CD4-positive, alpha-beta T cell (primary cell): ENCODE measurements at regions not wholly inside any gene's neighbourhood (a gene's known extent, or its start where the extent isn't known, plus 50 kb on each side); places are given as distances from the start of the nearest gene placed in this dataset.

ENCODE experiments used
- ATAC-seq: fragments of 200-7000 bp; cut with Tn5 transposase; one replicate; pipeline ENCODE4 v1.10.0; 2022; ENCODE audit warnings: mild to moderate bottlenecking; ENCODE audit not compliant: poor library complexity
- CTCF ChIA-PET: fragments of 350-600 bp; sonication (Branson Sonifier 250); formaldehyde crosslinking; loops from one replicate; lab custom pipeline; 2021; ENCODE audit warnings: antibody characterized with exemption, inconsistent platforms; lab: Charles Lee
- POLR2A ChIA-PET: fragments of 350-600 bp; sonication (Branson Sonifier 250); formaldehyde crosslinking; loops from one replicate; lab custom pipeline; 2021; ENCODE audit warnings: antibody characterized with exemption, inconsistent platforms; lab: Charles Lee
- DNase-seq, 14 experiments: peaks; one replicate each; pipeline ENCODE4 v3.0.0-alpha.2; 2013 to 2020; ENCODE audit warnings: mixed read lengths in 2 of 14
- H3K27ac ChIP-seq, 2 donors: one replicate each; pipeline versions ENCODE4 v1.5.1 to v1.7.0; 2013; ENCODE audit warnings: low read length in 2 of 2, low read depth in 1 of 2, mild to moderate bottlenecking in 1 of 2
- H3K27me3 ChIP-seq, 2 experiments: 1 replicate in 1 of 2; 2 replicates in 1 of 2; pipeline versions ENCODE4 v1.6.1 to v1.7.0; 2013; ENCODE audit warnings: low read length in 2 of 2, control low read depth in 1 of 2, mild to moderate bottlenecking in 1 of 2, moderate library complexity in 1 of 2; ENCODE audit not compliant: insufficient read depth in 2 of 2, control insufficient read depth in 1 of 2
- H3K36me3 ChIP-seq: one replicate; pipeline ENCODE4 v1.6.1; 2013; ENCODE audit warnings: low read length, control low read depth; ENCODE audit not compliant: insufficient read depth
- H3K4me1 ChIP-seq: one replicate; pipeline ENCODE4 v1.6.1; 2013; ENCODE audit warnings: low read length, control low read depth; ENCODE audit not compliant: insufficient read depth
- H3K4me3 ChIP-seq: one replicate; pipeline ENCODE4 v1.5.1; 2013; ENCODE audit warnings: mild to moderate bottlenecking, low read length, moderate library complexity
- H3K9me3 ChIP-seq, 2 experiments: 1 replicate in 1 of 2; 2 replicates in 1 of 2; pipeline versions ENCODE4 v1.6.1 to v1.7.0; 2013; ENCODE audit warnings: low read length in 2 of 2, mild to moderate bottlenecking in 2 of 2, control low read depth in 1 of 2, moderate library complexity in 1 of 2; ENCODE audit not compliant: control insufficient read depth in 1 of 2, insufficient read depth in 1 of 2
- H3K27ac Mint-ChIP-seq: one replicate; pipeline ENCODE4 v1.8.0; 2020; ENCODE audit warnings: mixed read lengths
- H3K27me3 Mint-ChIP-seq: one replicate; pipeline ENCODE4 v1.8.0; 2021; ENCODE audit warnings: mixed read lengths
- H3K36me3 Mint-ChIP-seq: one replicate; pipeline ENCODE4 v1.8.0; 2021; ENCODE audit warnings: low read depth, mixed read lengths
- H3K4me1 Mint-ChIP-seq: one replicate; pipeline ENCODE4 v1.8.0; 2021; ENCODE audit warnings: low read depth, mixed read lengths
- H3K4me3 Mint-ChIP-seq: one replicate; pipeline ENCODE4 v1.8.0; 2020; ENCODE audit warnings: mild to moderate bottlenecking, mixed read lengths
- H3K9me3 Mint-ChIP-seq: one replicate; pipeline ENCODE4 v1.8.0; 2020; ENCODE audit warnings: mixed read lengths
- CTCF ChIP-seq: fragments of 200-600 bp; IDR thresholded peaks from one replicate; pipeline ENCODE4 v1.8.0; 2022; ENCODE audit warnings: antibody characterized with exemption, mild to moderate bottlenecking
- intact Hi-C, 2 experiments: fragments of 100-400 bp; cut with DNase I in 1 of 2; cut with micrococcal nuclease in 1 of 2; formaldehyde crosslinking; loops; one replicate each; pipeline versions ENCODE4 v1.15.1 to v1.9.0; 2023 to 2025; cut with DNase I, micrococcal nuclease

GRCh38 chr10:62666275-62666674 is 138.2 kb upstream of the ADO start:
- ChIA-PET POLR2A (no interaction called here), CTCF (no interaction called here)
- H3K9me3 Mint-ChIP-seq: no peaks in the 10 kb centered on the region
- H3K36me3 Mint-ChIP-seq: no peaks in the 10 kb centered on the region
- no peak overlapping the region for H3K4me3 Mint-ChIP-seq
- ATAC-seq (no peak), DNase-seq (peak in 1 of 14 experiments; percentile 33)
- H3K9me3 ChIP-seq: no peaks in the 10 kb centered on the region
- H3K4me1 Mint-ChIP-seq: no peaks in the 10 kb centered on the region
- TF ChIP-seq CTCF: no peak
- intact Hi-C loops: no loop called here
- no peaks in the 10 kb centered on the region for H3K27me3 ChIP-seq
- H3K27ac ChIP-seq: no peak overlapping the region
- no peaks in the 10 kb centered on the region for H3K27me3 Mint-ChIP-seq
- H3K27ac Mint-ChIP-seq: no peak overlapping the region
- no peaks in the 10 kb centered on the region for H3K4me1 ChIP-seq
- H3K36me3 ChIP-seq: no peaks in the 10 kb centered on the region
- no peak overlapping the region for H3K4me3 ChIP-seq

- Mint-ChIP-seq H3K27ac (no peak overlapping the region), H3K36me3 (no peaks in the 10 kb centered on the region), H3K4me3 (no peak overlapping the region), H3K27me3 (no peaks in the 10 kb centered on the region), H3K4me1 (no peaks in the 10 kb centered on the region), H3K9me3 (no peaks in the 10 kb centered on the region)
- Histone ChIP-seq H3K4me1 (no peaks in the 10 kb centered on the region), H3K27me3 (no peaks in the 10 kb centered on the region), H3K4me3 (no peak overlapping the region), H3K27ac (no peak overlapping the region), H3K36me3 (no peaks in the 10 kb centered on the region), H3K9me3 (no peaks in the 10 kb centered on the region)
- intact Hi-C loops: no loop called here
- POLR2A ChIA-PET: interaction anchor here (0.8 kb wide), 1 partner anchor 147 kb away, joined by 4 read pairs; the partner anchor contains the start of gene EGR2
- DNase-seq (no peak), ATAC-seq (no peak)
- no peak for TF ChIP-seq CTCF
- CTCF ChIA-PET: no interaction called here
These were observed 135.2 kb upstream of the ADO start for GRCh38 chr10:62669341-62669740.

- Mint-ChIP-seq H3K4me1 (no peaks in the 10 kb centered on the region), H3K4me3 (no peak overlapping the region), H3K27me3 (no peaks in the 10 kb centered on the region), H3K36me3 (no peaks in the 10 kb centered on the region), H3K27ac (no peak overlapping the region), H3K9me3 (no peaks in the 10 kb centered on the region)
- no peaks in the 10 kb centered on the region for H3K4me1 ChIP-seq
- no peak for TF ChIP-seq CTCF
- ChIA-PET CTCF (no interaction called here), POLR2A (interaction anchor here (1.1 kb wide), 1 partner anchor 11 kb away, joined by 3 read pairs; no protein-coding TSS in a partner anchor)
- H3K9me3 ChIP-seq: no peaks in the 10 kb centered on the region
- H3K4me3 ChIP-seq: no peak overlapping the region
- no peaks in the 10 kb centered on the region for H3K27me3 ChIP-seq
- intact Hi-C loops: no loop called here
- ATAC-seq (no peak), DNase-seq (no peak)
- no peak overlapping the region for H3K27ac ChIP-seq
- H3K36me3 ChIP-seq: no peaks in the 10 kb centered on the region
These were observed 133.4 kb upstream of the ADO start for GRCh38 chr10:62671104-62671503.
